ENCODE measurements at regions not wholly inside any gene's neighbourhood (a gene's known extent, or its start where the extent isn't known, plus 50 kb on each side); places are given as distances from the start of the nearest gene placed in this dataset.
A peak's percentile ranks its signal among the peaks of the same experiment; 100 is the strongest.

DNA sequence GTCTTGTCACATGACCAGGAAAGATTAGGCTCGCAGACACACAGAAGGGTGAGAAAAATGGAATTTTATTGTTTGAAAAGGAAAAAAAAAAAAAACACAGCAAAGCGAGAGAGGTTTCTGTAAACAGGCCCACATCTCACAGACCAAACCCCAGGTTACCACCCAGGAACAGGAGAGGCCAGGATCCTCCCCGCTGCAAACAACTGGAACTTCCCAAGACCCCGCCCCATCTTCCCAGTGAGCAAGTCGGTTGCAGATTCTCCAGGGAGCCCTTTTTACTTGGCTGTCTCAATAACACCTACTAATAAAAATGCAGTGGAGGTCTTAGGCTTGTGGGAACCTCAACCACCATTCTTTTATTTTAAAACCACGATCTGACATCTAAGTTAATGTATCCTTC lies 84.7 kb upstream of the ETS2 start:
- POLR2A ChIA-PET, result no interaction called here
- no peaks in the 10 kb centered on the region for H3K4me1 ChIP-seq (ENCODE audit: control insufficient read depth, insufficient read depth, low read length)
- TF ChIP-seq ZNF302 (tag by site-specific recombination; IDR thresholded peaks at IDR 0.05; ENCODE audit: low read depth) (no peak), ZBTB1 (tag by site-specific recombination; IDR thresholded peaks at IDR 0.05) (no peak), OSR2 (tag by site-specific recombination; IDR thresholded peaks at IDR 0.05) (no peak)
- H3K36me3 ChIP-seq (ENCODE audit: control insufficient read depth in 2 of 2, insufficient read depth in 1 of 2, low read length in 2 of 2), result no peaks in the 10 kb centered on the region
- H3K4me3 ChIP-seq (ENCODE audit: low read depth, low read length), result no peak overlapping the region
- H3K9me3 ChIP-seq (ENCODE audit: control insufficient read depth, insufficient read depth, low read depth, low read length), result no peaks in the 10 kb centered on the region
- no peak overlapping the region for H3K27ac ChIP-seq (ENCODE audit: extremely low read depth, low read depth, low read length)
- CTCF ChIA-PET, result interaction anchor here (1.0 to 2.4 kb wide), 2 partner anchors 9 to 417 kb away, joined by 4 to 7 read pairs; no protein-coding TSS in a partner anchor

DNA sequence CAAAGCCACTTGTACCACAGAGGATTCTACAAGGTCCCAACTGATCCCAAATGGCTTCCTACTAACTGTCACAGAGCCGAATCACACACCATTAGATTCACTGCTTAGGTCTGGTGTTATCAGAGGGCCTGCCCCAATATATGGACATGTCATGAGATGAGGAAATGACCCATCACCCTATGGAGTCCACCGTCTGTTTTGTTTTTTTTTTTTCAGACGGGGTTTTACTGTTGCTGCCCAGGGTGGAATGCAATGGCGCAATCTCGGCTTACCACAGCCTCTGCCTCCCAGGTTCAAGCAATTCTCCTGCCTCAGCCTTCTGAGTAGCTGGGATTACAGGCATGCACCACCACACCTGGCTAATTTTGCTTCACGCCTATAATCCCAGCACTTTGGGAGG lies 83.8 kb upstream of the ETS2 start:
- Histone ChIP-seq H3K4me3 (ENCODE audit: low read depth, low read length) (no peak overlapping the region), H3K9me3 (ENCODE audit: control insufficient read depth, insufficient read depth, low read depth, low read length) (no peaks in the 10 kb centered on the region), H3K36me3 (ENCODE audit: control insufficient read depth in 2 of 2, insufficient read depth in 1 of 2, low read length in 2 of 2) (no peaks in the 10 kb centered on the region), H3K4me1 (ENCODE audit: control insufficient read depth, insufficient read depth, low read length) (no peaks in the 10 kb centered on the region), H3K27ac (ENCODE audit: extremely low read depth, low read depth, low read length) (no peak overlapping the region)
- TF ChIP-seq ZNF19 (tag by site-specific recombination; IDR thresholded peaks at IDR 0.05; ENCODE audit: low read depth), result no peak
- TF ChIP-seq ZNF16 (tag by site-specific recombination; IDR thresholded peaks at IDR 0.05; ENCODE audit: low read depth), result no peak
- TF ChIP-seq ZNF544 (tag by site-specific recombination; IDR thresholded peaks at IDR 0.05), result no peak
- TF ChIP-seq ZNF341 (tag by site-specific recombination; IDR thresholded peaks at IDR 0.05; ENCODE audit: low read depth), result no peak
- no peak for TF ChIP-seq ZNF660 (tag by site-specific recombination; IDR thresholded peaks at IDR 0.05)
- TF ChIP-seq, protein P1, sequence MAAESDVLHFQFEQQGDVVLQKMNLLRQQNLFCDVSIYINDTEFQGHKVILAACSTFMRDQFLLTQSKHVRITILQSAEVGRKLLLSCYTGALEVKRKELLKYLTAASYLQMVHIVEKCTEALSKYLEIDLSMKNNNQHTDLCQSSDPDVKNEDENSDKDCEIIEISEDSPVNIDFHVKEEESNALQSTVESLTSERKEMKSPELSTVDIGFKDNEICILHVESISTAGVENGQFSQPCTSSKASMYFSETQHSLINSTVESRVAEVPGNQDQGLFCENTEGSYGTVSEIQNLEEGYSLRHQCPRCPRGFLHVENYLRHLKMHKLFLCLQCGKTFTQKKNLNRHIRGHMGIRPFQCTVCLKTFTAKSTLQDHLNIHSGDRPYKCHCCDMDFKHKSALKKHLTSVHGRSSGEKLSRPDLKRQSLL (tag by site-specific recombination; IDR thresholded peaks at IDR 0.05), result no peak
- no peak for TF ChIP-seq TRIM28 (IDR thresholded peaks at IDR 0.05; ENCODE audit: borderline replicate concordance, low read length)
- TF ChIP-seq ZNF404 (tag by site-specific recombination; IDR thresholded peaks at IDR 0.05), result no peak
- TF ChIP-seq ZNF335 (tag by site-specific recombination; conservative IDR thresholded peaks at IDR 0.05), result no peak
- TF ChIP-seq, protein P2, sequence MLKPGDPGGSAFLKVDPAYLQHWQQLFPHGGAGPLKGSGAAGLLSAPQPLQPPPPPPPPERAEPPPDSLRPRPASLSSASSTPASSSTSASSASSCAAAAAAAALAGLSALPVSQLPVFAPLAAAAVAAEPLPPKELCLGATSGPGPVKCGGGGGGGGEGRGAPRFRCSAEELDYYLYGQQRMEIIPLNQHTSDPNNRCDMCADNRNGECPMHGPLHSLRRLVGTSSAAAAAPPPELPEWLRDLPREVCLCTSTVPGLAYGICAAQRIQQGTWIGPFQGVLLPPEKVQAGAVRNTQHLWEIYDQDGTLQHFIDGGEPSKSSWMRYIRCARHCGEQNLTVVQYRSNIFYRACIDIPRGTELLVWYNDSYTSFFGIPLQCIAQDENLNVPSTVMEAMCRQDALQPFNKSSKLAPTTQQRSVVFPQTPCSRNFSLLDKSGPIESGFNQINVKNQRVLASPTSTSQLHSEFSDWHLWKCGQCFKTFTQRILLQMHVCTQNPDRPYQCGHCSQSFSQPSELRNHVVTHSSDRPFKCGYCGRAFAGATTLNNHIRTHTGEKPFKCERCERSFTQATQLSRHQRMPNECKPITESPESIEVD (tag by site-specific recombination; IDR thresholded peaks at IDR 0.05), result no peak
- TF ChIP-seq ZFP69B (tag by site-specific recombination; IDR thresholded peaks at IDR 0.05), result no peak
- ChIA-PET CTCF (interaction anchor here (1.0 kb wide), 1 partner anchor 416 kb away, joined by 4 read pairs; no protein-coding TSS in a partner anchor), POLR2A (no interaction called here)

DNA sequence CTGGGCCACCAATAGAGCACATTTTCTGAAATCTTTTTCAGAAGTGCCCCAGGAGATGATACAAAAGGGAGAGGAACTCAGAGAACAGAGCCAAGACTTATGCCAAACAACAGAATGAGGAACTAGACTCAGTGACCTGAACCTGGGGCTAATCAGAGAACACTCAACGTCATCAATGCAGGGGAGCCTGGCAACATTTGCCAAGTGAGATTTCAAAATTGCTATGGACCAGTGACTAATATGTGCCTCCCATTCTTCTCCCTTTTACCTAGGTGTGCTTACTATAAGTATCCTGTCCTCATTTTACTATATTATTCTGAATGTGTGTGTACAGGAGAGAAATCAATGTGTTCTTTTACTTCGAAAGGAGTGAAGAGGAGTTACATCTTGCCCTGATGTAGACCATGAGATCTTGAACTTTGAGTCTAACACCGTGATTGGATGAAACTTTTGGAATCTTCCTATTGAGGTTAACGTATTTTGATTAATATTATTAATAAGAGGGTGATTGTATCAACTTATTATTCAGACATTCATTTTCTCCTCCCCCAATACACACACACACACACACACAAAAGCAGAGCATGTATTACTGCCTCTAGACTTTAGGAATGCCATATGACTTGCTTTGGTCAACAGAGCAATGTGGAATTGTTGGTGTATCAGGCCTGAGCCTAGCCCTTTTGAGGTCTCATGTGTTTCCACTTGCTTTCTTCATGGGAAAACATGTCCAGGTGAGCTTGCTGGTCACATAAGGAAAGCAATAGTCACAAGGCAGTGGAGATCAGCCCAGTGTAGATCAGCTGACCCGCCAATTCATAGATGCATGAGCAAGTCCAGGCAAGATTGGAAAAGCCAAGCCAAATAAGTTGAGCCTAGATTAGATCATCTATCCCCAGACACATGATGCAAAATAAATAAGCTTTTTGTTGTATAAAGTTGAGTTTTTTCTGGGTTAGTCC lies 80.3 kb upstream of the ETS2 start:
- ChIA-PET POLR2A (no interaction called here), CTCF (interaction anchor here (0.7 kb wide), 2 partner anchors 128 to 410 kb away, joined by 3 read pairs; no protein-coding TSS in a partner anchor)
- no peaks in the 10 kb centered on the region for H3K4me1 ChIP-seq (ENCODE audit: control insufficient read depth, insufficient read depth, low read length)
- H3K27ac ChIP-seq (ENCODE audit: extremely low read depth, low read depth, low read length), result no peak overlapping the region
- no peak overlapping the region for H3K4me3 ChIP-seq (ENCODE audit: low read depth, low read length)
- H3K36me3 ChIP-seq (ENCODE audit: control insufficient read depth in 2 of 2, insufficient read depth in 1 of 2, low read length in 2 of 2), result no peaks in the 10 kb centered on the region
- no peak for TF ChIP-seq ZNF174 (tag by site-specific recombination; IDR thresholded peaks at IDR 0.05)
- TF ChIP-seq SETDB1 (IDR thresholded peaks at IDR 0.05; ENCODE audit: insufficient read length, low read length), result peak; percentile 81
- TF ChIP-seq, protein P3, sequence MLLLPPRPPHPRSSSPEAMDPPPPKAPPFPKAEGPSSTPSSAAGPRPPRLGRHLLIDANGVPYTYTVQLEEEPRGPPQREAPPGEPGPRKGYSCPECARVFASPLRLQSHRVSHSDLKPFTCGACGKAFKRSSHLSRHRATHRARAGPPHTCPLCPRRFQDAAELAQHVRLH (tag by site-specific recombination; IDR thresholded peaks at IDR 0.05), result no peak
- no peak for TF ChIP-seq ZNF239 (tag by site-specific recombination; IDR thresholded peaks at IDR 0.05)
- TF ChIP-seq ZBTB17 (tag by site-specific recombination; IDR thresholded peaks at IDR 0.05), result peak; percentile 44; the same call in 1 of the 2 replicates
- TF ChIP-seq ZNF544 (tag by site-specific recombination; IDR thresholded peaks at IDR 0.05), result no peak
- H3K9me3 ChIP-seq (ENCODE audit: control insufficient read depth, insufficient read depth, low read depth, low read length), result no peaks in the 10 kb centered on the region
